GM23248 (cell line): ENCODE measurements at regions not wholly inside any gene's neighbourhood (a gene's known extent, or its start where the extent isn't known, plus 50 kb on each side); places are given as distances from the start of the nearest gene placed in this dataset.

Experiments
- DNase-seq: peaks from one replicate; pipeline ENCODE4 v3.0.0-alpha.2; 2015
- H2AFZ ChIP-seq: fragments of 200-600 bp; sonication (generic); 2 replicates; pipeline ENCODE4 v1.6.1; 2016; ENCODE audit warnings: antibody characterized with exemption
- H3F3A ChIP-seq: fragments of 200-600 bp; sonication (generic); 2 replicates; pipeline ENCODE4 v1.6.1; 2016; ENCODE audit warnings: mild to moderate bottlenecking, antibody characterized with exemption, mixed run types; ENCODE audit not compliant: insufficient read depth
- H3K27ac ChIP-seq: fragments of 200-600 bp; sonication (generic); 2 replicates; pipeline ENCODE4 v1.5.1; 2016; ENCODE audit warnings: mild to moderate bottlenecking
- H3K27me3 ChIP-seq: fragments of 200-600 bp; sonication (generic); replicated peaks from 2 replicates; pipeline ENCODE4 v1.6.1; 2016; ENCODE audit warnings: mild to moderate bottlenecking; ENCODE audit not compliant: insufficient read depth
- H3K36me3 ChIP-seq: fragments of 200-600 bp; sonication (generic); 2 replicates; pipeline ENCODE4 v1.6.1; 2016; ENCODE audit warnings: low read depth, mild to moderate bottlenecking
- H3K4me1 ChIP-seq: fragments of 200-600 bp; sonication (generic); 2 replicates; pipeline ENCODE4 v1.6.1; 2016; ENCODE audit warnings: mild to moderate bottlenecking; ENCODE audit not compliant: insufficient read depth
- H3K4me2 ChIP-seq: fragments of 200-600 bp; sonication (generic); one replicate; pipeline ENCODE4 v1.6.1; 2016; ENCODE audit warnings: mild to moderate bottlenecking; ENCODE audit not compliant: unreplicated experiment
- H3K4me3 ChIP-seq: fragments of 200-600 bp; sonication (generic); 2 replicates; pipeline ENCODE4 v1.5.1; 2016; ENCODE audit warnings: mild to moderate bottlenecking
- H3K79me2 ChIP-seq: fragments of 200-600 bp; sonication (generic); 2 replicates; pipeline ENCODE4 v1.6.1; 2016; ENCODE audit warnings: mild to moderate bottlenecking; ENCODE audit not compliant: insufficient read depth
- H3K9ac ChIP-seq: fragments of 200-600 bp; sonication (generic); 2 replicates; pipeline ENCODE4 v1.6.1; 2016; ENCODE audit warnings: mild to moderate bottlenecking
- H3K9me2 ChIP-seq: fragments of 200-600 bp; sonication (generic); 2 replicates; pipeline ENCODE4 v1.6.1; 2016; ENCODE audit warnings: mixed run types, mild to moderate bottlenecking, moderate library complexity; ENCODE audit not compliant: insufficient read depth
- H3K9me3 ChIP-seq: fragments of 200-600 bp; sonication (generic); one replicate; pipeline ENCODE4 v1.6.1; 2017; ENCODE audit warnings: low read depth
- H4K20me1 ChIP-seq: fragments of 200-600 bp; sonication (generic); 2 replicates; pipeline ENCODE4 v1.6.0; 2016; ENCODE audit not compliant: insufficient read depth
- EZH2 ChIP-seq: fragments of 200-600 bp; sonication (generic); IDR thresholded peaks from 2 replicates; pipeline ENCODE4 v1.6.1; 2018; ENCODE audit warnings: antibody characterized with exemption, mild to moderate bottlenecking; ENCODE audit not compliant: insufficient read depth, poor library complexity, severe bottlenecking
- EZH2phosphoT487 ChIP-seq: fragments of 200-600 bp; sonication (generic); IDR thresholded peaks from 2 replicates; pipeline ENCODE4 v1.6.1; 2018; ENCODE audit warnings: antibody characterized with exemption, moderate library complexity, mild to moderate bottlenecking, low read depth; ENCODE audit not compliant: insufficient read depth
- WGBS, 2 experiments: methylation state at CpG; one replicate each; pipeline ENCODE4 v1.1.6; 2015 to 2017; ENCODE audit warnings: low lambda C conversion rate in 2 of 2, low coverage in 1 of 2; ENCODE audit errors: missing lambda C conversion rate in 2 of 2; 5-methylcytosine and 5-hydroxymethylcytosine counted together
- in situ Hi-C: fragments of 300-500 bp; cut with MboI; formaldehyde crosslinking; loops from 2 replicates; pipeline ENCODE4 v1.15.0; 2020

DNA sequence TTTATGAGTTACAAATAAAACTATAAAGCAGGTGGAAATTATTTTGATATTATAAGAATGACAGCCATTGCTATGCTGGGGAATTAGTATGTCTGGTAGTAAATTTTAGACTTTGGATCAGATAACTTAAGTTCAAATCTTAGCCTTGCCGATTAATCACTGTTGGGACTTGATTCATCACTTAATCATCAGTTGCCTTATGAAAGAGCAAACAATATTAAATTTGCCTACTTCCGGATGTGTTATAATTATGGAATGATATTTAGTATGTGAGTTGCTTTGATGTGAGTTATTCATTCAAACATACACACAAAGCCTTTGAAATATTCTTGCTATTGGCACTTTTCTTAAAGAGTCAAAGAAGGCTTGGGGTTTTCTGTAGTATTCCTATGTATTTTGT is 717.7 kb downstream of the BRINP1 start:
- 25 to 27% methylated on average over 2 of the region's 2 CpGs for WGBS, 2 experiments
- Histone ChIP-seq H3K9me3 (no peaks in the 10 kb centered on the region), H3F3A (no peaks in the 10 kb centered on the region), H2AFZ (no peak overlapping the region), H4K20me1 (no peaks in the 10 kb centered on the region), H3K79me2 (no peaks in the 10 kb centered on the region), H3K36me3 (no peaks in the 10 kb centered on the region), H3K4me2 (no peak overlapping the region), H3K4me1 (no peaks in the 10 kb centered on the region), H3K9ac (no peak overlapping the region), H3K27ac (no peak overlapping the region), H3K4me3 (no peak overlapping the region), H3K27me3 (no peaks in the 10 kb centered on the region), H3K9me2 (no peaks in the 10 kb centered on the region)
- no peak for TF ChIP-seq EZH2phosphoT487
- no peak for TF ChIP-seq EZH2
- no peak for DNase-seq
- in situ Hi-C loops, result no loop called here

DNA sequence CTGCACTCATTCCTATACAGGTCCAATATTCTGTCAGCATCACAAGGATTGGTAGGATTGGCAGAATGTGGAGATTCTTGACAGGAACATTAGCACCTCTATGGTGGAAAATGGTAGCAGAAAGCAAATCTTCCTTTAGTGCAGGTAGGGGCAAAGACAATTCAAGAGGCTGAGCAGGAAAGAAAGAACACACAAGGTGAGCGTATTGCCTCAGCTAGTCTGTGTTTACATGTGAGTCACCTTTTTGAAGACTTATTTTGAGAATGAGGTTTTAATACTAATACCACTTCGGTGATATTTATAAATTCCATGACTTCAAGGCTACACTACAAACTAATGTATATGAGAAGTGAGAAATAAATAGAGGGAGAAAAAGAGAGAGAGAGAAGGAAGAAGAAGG is 717.0 kb downstream of the BRINP1 start:
- H3K4me3 ChIP-seq, result no peak overlapping the region
- no peaks in the 10 kb centered on the region for H3K4me1 ChIP-seq
- no peak overlapping the region for H3K27ac ChIP-seq
- in situ Hi-C loops, result no loop called here
- H3K36me3 ChIP-seq, result no peaks in the 10 kb centered on the region
- H3K27me3 ChIP-seq, result no peaks in the 10 kb centered on the region
- no peaks in the 10 kb centered on the region for H4K20me1 ChIP-seq
- no peaks in the 10 kb centered on the region for H3K79me2 ChIP-seq
- DNase-seq, result no peak
- no peak overlapping the region for H2AFZ ChIP-seq
- H3K9ac ChIP-seq, result no peak overlapping the region
- WGBS, 2 experiments, result 34 to 40% methylated on average over 2 of the region's 2 CpGs
- no peaks in the 10 kb centered on the region for H3K9me3 ChIP-seq
- no peaks in the 10 kb centered on the region for H3F3A ChIP-seq
- no peak overlapping the region for H3K4me2 ChIP-seq
- TF ChIP-seq EZH2 (no peak), EZH2phosphoT487 (no peak)
- H3K9me2 ChIP-seq, result no peaks in the 10 kb centered on the region

DNA sequence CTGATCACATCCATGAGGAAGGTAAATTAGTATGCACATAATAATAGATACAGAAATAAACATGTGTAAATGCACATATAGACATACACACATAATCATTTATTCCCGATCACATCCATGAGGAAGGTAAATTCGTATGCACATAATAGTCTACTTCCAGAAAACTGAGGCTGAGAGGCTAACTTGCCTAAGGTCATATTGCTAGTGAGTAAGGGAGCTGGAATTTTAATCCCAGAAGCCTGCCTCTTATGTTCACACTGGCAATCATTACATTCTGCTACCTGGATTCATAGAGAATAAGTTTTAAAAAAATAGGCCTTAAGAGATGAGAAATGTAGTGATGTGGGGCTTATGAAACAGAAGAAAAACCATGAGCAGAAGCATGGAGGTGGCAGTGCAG is 716.3 kb downstream of the BRINP1 start:
- 66 to 67% methylated on average over 2 of the region's 2 CpGs for WGBS, 2 experiments
- H3K9me2 ChIP-seq, result no peaks in the 10 kb centered on the region
- no peaks in the 10 kb centered on the region for H3F3A ChIP-seq
- no peak overlapping the region for H3K9ac ChIP-seq
- no peaks in the 10 kb centered on the region for H4K20me1 ChIP-seq
- DNase-seq, result no peak
- H3K27me3 ChIP-seq, result no peaks in the 10 kb centered on the region
- no peaks in the 10 kb centered on the region for H3K4me1 ChIP-seq
- no peak overlapping the region for H2AFZ ChIP-seq
- H3K79me2 ChIP-seq, result no peaks in the 10 kb centered on the region
- in situ Hi-C loops, result no loop called here
- TF ChIP-seq EZH2phosphoT487 (no peak), EZH2 (no peak)
- H3K36me3 ChIP-seq, result no peaks in the 10 kb centered on the region
- H3K27ac ChIP-seq, result no peak overlapping the region
- no peaks in the 10 kb centered on the region for H3K9me3 ChIP-seq
- H3K4me2 ChIP-seq, result no peak overlapping the region
- no peak overlapping the region for H3K4me3 ChIP-seq

DNA sequence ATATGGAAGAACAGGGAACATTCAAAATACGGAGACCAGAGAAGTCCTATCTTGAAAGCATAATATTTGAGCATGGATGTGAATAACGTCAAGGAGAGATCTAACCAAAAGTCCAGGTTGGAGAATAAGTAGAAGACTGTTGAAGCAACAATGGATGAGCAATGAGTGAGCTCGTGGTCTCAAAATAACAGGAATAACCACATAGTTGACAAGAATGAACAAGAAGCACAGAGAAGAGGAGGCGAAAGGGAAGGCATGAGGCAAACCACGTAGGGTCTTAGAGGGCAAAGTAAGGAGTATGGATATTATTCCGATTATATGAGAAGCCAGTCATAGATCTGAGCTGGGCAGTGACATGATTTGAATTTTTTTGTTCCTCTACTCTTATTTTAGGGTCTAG is 710.2 kb downstream of the BRINP1 start:
- H3K9me3 ChIP-seq, result no peaks in the 10 kb centered on the region
- DNase-seq, result no peak
- no peaks in the 10 kb centered on the region for H3F3A ChIP-seq
- H4K20me1 ChIP-seq, result no peaks in the 10 kb centered on the region
- H3K79me2 ChIP-seq, result no peaks in the 10 kb centered on the region
- no peak overlapping the region for H3K27ac ChIP-seq
- H3K9me2 ChIP-seq, result no peaks in the 10 kb centered on the region
- TF ChIP-seq EZH2phosphoT487 (no peak), EZH2 (no peak)
- no peaks in the 10 kb centered on the region for H3K36me3 ChIP-seq
- no peaks in the 10 kb centered on the region for H3K4me1 ChIP-seq
- no peak overlapping the region for H3K4me3 ChIP-seq
- no peaks in the 10 kb centered on the region for H3K27me3 ChIP-seq
- in situ Hi-C loops, result no loop called here
- H2AFZ ChIP-seq, result no peak overlapping the region
- no peak overlapping the region for H3K9ac ChIP-seq
- WGBS, 2 experiments, result 11 to 19% methylated on average over 6 of the region's 6 CpGs
- H3K4me2 ChIP-seq, result no peak overlapping the region

DNA sequence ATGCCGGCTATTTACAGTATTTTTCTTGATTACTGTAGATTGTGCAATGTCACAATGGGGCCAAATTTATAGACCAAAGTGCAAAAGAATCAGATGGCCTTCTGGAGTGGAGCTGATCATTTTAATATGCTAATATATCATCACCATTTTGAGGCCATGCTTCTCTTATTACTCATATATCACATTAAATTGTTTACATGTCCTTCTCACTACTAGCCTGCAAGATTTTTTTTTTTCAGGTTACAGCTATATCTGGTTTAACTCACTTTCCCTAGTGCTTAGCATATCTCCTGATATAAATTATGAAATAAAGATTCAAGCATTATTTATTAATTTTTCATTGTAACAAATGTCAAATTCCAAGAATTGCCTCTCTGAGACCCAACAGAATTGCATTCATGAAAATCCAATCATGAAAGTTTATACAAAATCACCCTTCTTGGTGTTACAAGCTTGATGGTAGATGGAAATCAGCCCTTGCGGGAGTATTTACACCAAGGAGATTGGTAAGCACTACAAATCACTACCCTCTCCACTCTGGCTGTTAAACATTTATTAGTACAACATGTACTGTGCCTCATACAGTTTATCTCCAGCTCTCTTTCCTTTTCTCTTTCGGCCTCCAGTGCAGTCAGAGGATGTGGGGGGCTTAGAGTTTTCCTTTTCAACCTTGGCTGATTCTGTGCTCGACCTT is 703.9 kb downstream of the BRINP1 start:
- in situ Hi-C loops, result no loop called here
- H3K4me1 ChIP-seq, result no peaks in the 10 kb centered on the region
- no peak for DNase-seq
- no peak overlapping the region for H3K4me3 ChIP-seq
- no peaks in the 10 kb centered on the region for H3K9me3 ChIP-seq
- H3K36me3 ChIP-seq, result no peaks in the 10 kb centered on the region
- H3K9ac ChIP-seq, result no peak overlapping the region
- H3K27ac ChIP-seq, result no peak overlapping the region
- no peaks in the 10 kb centered on the region for H3K27me3 ChIP-seq
- no peaks in the 10 kb centered on the region for H4K20me1 ChIP-seq
- 18 to 20% methylated on average over 4 of the region's 4 CpGs for WGBS, 2 experiments
- H2AFZ ChIP-seq, result no peak overlapping the region
- H3F3A ChIP-seq, result no peaks in the 10 kb centered on the region
- H3K9me2 ChIP-seq, result no peaks in the 10 kb centered on the region
- TF ChIP-seq EZH2, result no peak
- no peak for TF ChIP-seq EZH2phosphoT487
- no peaks in the 10 kb centered on the region for H3K79me2 ChIP-seq
- no peak overlapping the region for H3K4me2 ChIP-seq
